Activated T-helper 2 cell treated with anti-CD3 and anti-CD28 coated beads, Interferon-gamma antibody, Interleukin-2, Interleukin-4, amounts not matched to agents 10 μg/mL and 5 μg/mL and 100 μg/mL, durations not matched to agents 14 hours and 24 hours and 36 hours (primary cell): ENCODE measurements at regions not wholly inside any gene's neighbourhood (a gene's known extent, or its start where the extent isn't known, plus 50 kb on each side); places are given as distances from the start of the nearest gene placed in this dataset.

Experiments
- DNase-seq: peaks from one replicate; pipeline ENCODE4 v3.0.0; 2021; ENCODE audit warnings: low spot score
- H3K27ac Mint-ChIP-seq: one replicate; pipeline ENCODE4 v1.8.0; 2021; ENCODE audit warnings: mixed read lengths
- H3K27me3 Mint-ChIP-seq: one replicate; pipeline ENCODE4 v1.8.0; 2021; ENCODE audit warnings: low read depth, mixed read lengths
- H3K36me3 Mint-ChIP-seq: one replicate; pipeline ENCODE4 v1.8.0; 2021; ENCODE audit warnings: low read depth, mixed read lengths
- H3K4me1 Mint-ChIP-seq: one replicate; pipeline ENCODE4 v1.8.0; 2021; ENCODE audit warnings: low read depth, mixed read lengths
- H3K4me3 Mint-ChIP-seq: one replicate; pipeline ENCODE4 v1.8.0; 2021; ENCODE audit warnings: low read depth, mild to moderate bottlenecking, moderate library complexity, mixed read lengths
- H3K9me3 Mint-ChIP-seq: one replicate; pipeline ENCODE4 v1.8.0; 2021; ENCODE audit warnings: mixed read lengths
- intact Hi-C: fragments of 100-400 bp; cut with micrococcal nuclease; formaldehyde crosslinking; loops from one replicate; pipeline ENCODE4 v1.15.1; 2023

- H3K27me3 Mint-ChIP-seq: no peaks in the 10 kb centered on the region
- H3K4me3 Mint-ChIP-seq: no peak overlapping the region
- H3K4me1 Mint-ChIP-seq: no peaks in the 10 kb centered on the region
- DNase-seq: no peak
- intact Hi-C loops: no loop called here
- no peak overlapping the region for H3K27ac Mint-ChIP-seq
- H3K9me3 Mint-ChIP-seq: no peaks in the 10 kb centered on the region
- H3K36me3 Mint-ChIP-seq: no peaks in the 10 kb centered on the region
Observed at GRCh38 chr4:165779950-165780670, 92.9 kb upstream of the TLL1 start.

DNA sequence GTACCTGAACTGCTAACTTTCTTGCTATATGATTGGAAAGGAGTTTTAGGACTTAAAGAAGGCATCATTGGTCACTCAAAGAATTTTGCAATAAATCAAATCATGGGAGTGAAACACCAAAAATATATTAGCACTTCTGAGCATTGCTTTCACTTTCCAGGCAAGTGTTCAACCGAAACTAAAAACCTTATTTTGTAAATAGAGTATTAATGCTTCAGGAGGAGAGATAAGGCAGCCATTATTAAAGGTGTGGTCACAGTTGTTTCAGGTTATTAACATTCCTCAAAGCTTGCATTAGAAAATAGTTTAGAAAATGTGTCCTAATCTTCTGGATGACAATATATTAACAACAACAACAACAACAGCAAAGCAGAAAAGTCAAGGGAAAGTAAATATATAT lies 92.3 kb upstream of the TLL1 start:
- DNase-seq: no peak
- no peaks in the 10 kb centered on the region for H3K4me1 Mint-ChIP-seq
- no peak overlapping the region for H3K4me3 Mint-ChIP-seq
- intact Hi-C loops: no loop called here
- H3K27ac Mint-ChIP-seq: no peak overlapping the region
- H3K27me3 Mint-ChIP-seq: no peaks in the 10 kb centered on the region
- H3K36me3 Mint-ChIP-seq: no peaks in the 10 kb centered on the region
- no peaks in the 10 kb centered on the region for H3K9me3 Mint-ChIP-seq

GRCh38 chr4:165782623-165783022 lies 90.4 kb upstream of the TLL1 start:
- Mint-ChIP-seq H3K9me3 (no peaks in the 10 kb centered on the region), H3K4me1 (no peaks in the 10 kb centered on the region), H3K27me3 (no peaks in the 10 kb centered on the region), H3K36me3 (no peaks in the 10 kb centered on the region), H3K4me3 (no peak overlapping the region), H3K27ac (no peak overlapping the region)
- DNase-seq: no peak
- intact Hi-C loops: no loop called here

DNA sequence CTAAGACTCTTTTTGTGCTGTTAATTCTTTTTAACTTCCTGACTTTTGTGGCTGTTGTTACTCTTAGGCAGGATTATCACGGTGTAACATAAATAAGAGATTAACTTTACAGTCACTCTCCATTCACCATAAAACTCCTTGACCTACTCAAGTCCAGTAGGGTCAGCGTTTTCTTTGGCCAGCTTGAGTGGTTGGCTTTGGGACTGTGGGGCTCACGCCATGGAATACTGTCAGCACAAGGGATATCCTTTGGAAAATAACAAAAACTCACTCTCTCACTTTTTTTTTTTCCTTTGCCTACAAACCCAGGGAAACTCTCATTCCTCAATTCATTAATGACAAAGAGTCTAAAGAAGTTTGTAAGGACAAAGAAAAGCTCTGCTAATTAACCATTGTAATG lies 89.4 kb upstream of the TLL1 start:
- H3K27me3 Mint-ChIP-seq: no peaks in the 10 kb centered on the region
- intact Hi-C loops: no loop called here
- no peaks in the 10 kb centered on the region for H3K4me1 Mint-ChIP-seq
- no peaks in the 10 kb centered on the region for H3K36me3 Mint-ChIP-seq
- H3K27ac Mint-ChIP-seq: no peak overlapping the region
- H3K9me3 Mint-ChIP-seq: no peaks in the 10 kb centered on the region
- H3K4me3 Mint-ChIP-seq: no peak overlapping the region
- no peak for DNase-seq

DNA sequence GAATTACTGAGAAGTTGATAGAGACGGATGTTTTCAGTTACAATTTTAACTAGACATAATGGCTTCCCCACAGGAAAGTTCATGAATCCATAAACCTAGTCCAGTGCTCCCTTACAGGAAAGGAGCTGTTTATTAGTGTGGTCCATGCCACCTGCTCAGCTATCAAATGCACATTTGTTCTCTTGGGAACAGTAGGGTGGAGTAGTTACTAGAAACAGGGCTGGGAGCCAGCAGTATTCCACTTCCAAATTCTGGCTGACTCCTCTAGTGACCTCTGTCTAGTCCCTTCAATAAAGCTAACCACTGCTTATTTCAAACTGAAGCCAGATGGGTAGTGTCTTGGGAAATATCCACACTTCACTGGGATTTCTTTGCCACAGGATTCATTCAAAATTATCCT lies 88.4 kb upstream of the TLL1 start:
- intact Hi-C loops: no loop called here
- no peaks in the 10 kb centered on the region for H3K36me3 Mint-ChIP-seq
- no peaks in the 10 kb centered on the region for H3K4me1 Mint-ChIP-seq

GRCh38 chr4:165785337-165785736 lies 87.7 kb upstream of the TLL1 start:
- Mint-ChIP-seq H3K27me3 (no peaks in the 10 kb centered on the region), H3K27ac (no peak overlapping the region), H3K9me3 (no peaks in the 10 kb centered on the region), H3K4me1 (no peaks in the 10 kb centered on the region), H3K36me3 (no peaks in the 10 kb centered on the region), H3K4me3 (no peak overlapping the region)
- intact Hi-C loops: no loop called here
- no peak for DNase-seq

More for the DNA sequence above, 88.4 kb upstream of the TLL1 start:
- H3K9me3 Mint-ChIP-seq: no peaks in the 10 kb centered on the region
- no peak overlapping the region for H3K27ac Mint-ChIP-seq
- no peak for DNase-seq
- no peak overlapping the region for H3K4me3 Mint-ChIP-seq
- H3K27me3 Mint-ChIP-seq: no peaks in the 10 kb centered on the region

GRCh38 chr4:165787516-165788274 lies 85.3 kb upstream of the TLL1 start:
- H3K27me3 Mint-ChIP-seq: no peaks in the 10 kb centered on the region
- H3K27ac Mint-ChIP-seq: no peak overlapping the region
- intact Hi-C loops: no loop called here
- no peaks in the 10 kb centered on the region for H3K36me3 Mint-ChIP-seq
- DNase-seq: no peak
- no peaks in the 10 kb centered on the region for H3K4me1 Mint-ChIP-seq
- no peaks in the 10 kb centered on the region for H3K9me3 Mint-ChIP-seq
- H3K4me3 Mint-ChIP-seq: no peak overlapping the region

GRCh38 chr4:165788686-165789463 lies 84.2 kb upstream of the TLL1 start:
- Mint-ChIP-seq H3K4me3 (no peak overlapping the region), H3K27ac (no peak overlapping the region), H3K36me3 (no peaks in the 10 kb centered on the region), H3K4me1 (no peaks in the 10 kb centered on the region), H3K9me3 (no peaks in the 10 kb centered on the region), H3K27me3 (no peaks in the 10 kb centered on the region)
- intact Hi-C loops: no loop called here
- no peak for DNase-seq

GRCh38 chr4:165793236-165793635 lies 79.8 kb upstream of the TLL1 start:
- Mint-ChIP-seq H3K9me3 (no peaks in the 10 kb centered on the region), H3K36me3 (no peaks in the 10 kb centered on the region), H3K4me3 (no peak overlapping the region), H3K27ac (no peak overlapping the region), H3K27me3 (no peaks in the 10 kb centered on the region), H3K4me1 (no peaks in the 10 kb centered on the region)
- no peak for DNase-seq
- intact Hi-C loops: no loop called here

- no peak for DNase-seq
- Mint-ChIP-seq H3K36me3 (no peaks in the 10 kb centered on the region), H3K4me3 (no peak overlapping the region), H3K4me1 (no peaks in the 10 kb centered on the region), H3K27me3 (no peaks in the 10 kb centered on the region), H3K27ac (no peak overlapping the region), H3K9me3 (no peaks in the 10 kb centered on the region)
- intact Hi-C loops: no loop called here
Observed at GRCh38 chr4:165794834-165795233, 78.2 kb upstream of the TLL1 start.

- DNase-seq: no peak
- no peaks in the 10 kb centered on the region for H3K9me3 Mint-ChIP-seq
- H3K27me3 Mint-ChIP-seq: no peaks in the 10 kb centered on the region
- intact Hi-C loops: no loop called here
- no peaks in the 10 kb centered on the region for H3K4me1 Mint-ChIP-seq
- H3K4me3 Mint-ChIP-seq: no peak overlapping the region
- no peak overlapping the region for H3K27ac Mint-ChIP-seq
- H3K36me3 Mint-ChIP-seq: no peaks in the 10 kb centered on the region
Observed at GRCh38 chr4:165799384-165799815, 73.6 kb upstream of the TLL1 start.

DNA sequence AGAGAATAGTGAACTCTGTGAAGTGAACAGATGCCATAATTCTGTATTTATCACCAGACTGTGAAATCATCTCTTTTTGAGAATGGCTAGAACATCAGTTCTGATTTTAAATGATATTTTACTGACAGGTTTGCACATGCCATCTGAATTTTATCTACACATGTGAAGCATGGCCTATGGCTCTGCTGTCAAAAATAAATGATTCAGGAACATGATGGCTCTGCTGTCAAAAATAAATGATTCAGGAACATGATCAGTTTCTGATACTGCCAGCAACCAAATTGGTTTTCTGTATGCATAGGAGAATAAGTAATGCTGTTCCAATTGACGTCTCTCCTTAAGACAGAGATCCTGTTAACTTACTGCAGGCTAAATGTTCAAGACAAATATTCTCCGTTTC lies 70.6 kb upstream of the TLL1 start:
- no peak for DNase-seq
- Mint-ChIP-seq H3K4me3 (no peak overlapping the region), H3K27ac (no peak overlapping the region), H3K27me3 (no peaks in the 10 kb centered on the region), H3K9me3 (no peaks in the 10 kb centered on the region), H3K4me1 (no peaks in the 10 kb centered on the region), H3K36me3 (no peaks in the 10 kb centered on the region)
- intact Hi-C loops: no loop called here

GRCh38 chr4:165803005-165803404 lies 70.0 kb upstream of the TLL1 start:
- no peaks in the 10 kb centered on the region for H3K9me3 Mint-ChIP-seq
- intact Hi-C loops: no loop called here
- no peak overlapping the region for H3K27ac Mint-ChIP-seq
- no peak for DNase-seq
- no peaks in the 10 kb centered on the region for H3K27me3 Mint-ChIP-seq
- no peaks in the 10 kb centered on the region for H3K36me3 Mint-ChIP-seq
- no peak overlapping the region for H3K4me3 Mint-ChIP-seq
- H3K4me1 Mint-ChIP-seq: no peaks in the 10 kb centered on the region
